ENCODE measurements at regions not wholly inside any gene's neighbourhood (a gene's known extent, or its start where the extent isn't known, plus 50 kb on each side); places are given as distances from the start of the nearest gene placed in this dataset.

- H3K27me3 Mint-ChIP-seq (ENCODE audit: low read depth, unreplicated experiment), result no peaks in the 10 kb centered on the region
- no peaks in the 10 kb centered on the region for H3K79me2 ChIP-seq (ENCODE audit: insufficient read depth, low read length)
- no peak overlapping the region for H2AFZ ChIP-seq (ENCODE audit: low read depth, low read length)
- TF ChIP-seq CTCF (IDR thresholded peaks at IDR 0.05; ENCODE audit: insufficient read depth, low read depth, low read length), result no peak
- TF ChIP-seq EZH2 (IDR thresholded peaks at IDR 0.05; ENCODE audit: insufficient read depth, low read length), result no peak
- no peaks in the 10 kb centered on the region for H4K20me1 ChIP-seq (ENCODE audit: insufficient read depth, low read length)
- H3K4me1 Mint-ChIP-seq (ENCODE audit: low read depth, unreplicated experiment), result peaks cover 2% of the 10 kb centered on the region
- no peaks in the 10 kb centered on the region for H3K27me3 ChIP-seq (ENCODE audit: insufficient read depth, low read length)
- no peak overlapping the region for H3K4me3 Mint-ChIP-seq (ENCODE audit: unreplicated experiment)
- H3K4me3 ChIP-seq (ENCODE audit: insufficient read depth, low read depth, low read length), result no peak overlapping the region
- H3K27ac Mint-ChIP-seq (ENCODE audit: unreplicated experiment), result no peak overlapping the region
- H3K36me3 Mint-ChIP-seq (ENCODE audit: low read depth, unreplicated experiment), result no peaks in the 10 kb centered on the region
- H3K4me1 ChIP-seq (ENCODE audit: insufficient read depth, low read length), result no peaks in the 10 kb centered on the region
- H3K27ac ChIP-seq (ENCODE audit: low read depth, low read length), result no peak overlapping the region
- no peak for DNase-seq (ENCODE audit: low read depth)
- no peak overlapping the region for H3K4me2 ChIP-seq (ENCODE audit: low read length)
- peaks cover 5% of the 10 kb centered on the region for H3K9me3 Mint-ChIP-seq (ENCODE audit: unreplicated experiment)
- FAIRE-seq, result no peak
- peaks cover 7% of the 10 kb centered on the region for H3K9me3 ChIP-seq (ENCODE audit: insufficient read depth, low read depth, low read length)
- no peak overlapping the region for H3K9ac ChIP-seq (ENCODE audit: low read length)
- H3K36me3 ChIP-seq (ENCODE audit: insufficient read depth, low read length), result no peaks in the 10 kb centered on the region
These were observed 322.5 kb upstream of the EPHA6 start for GRCh38 chr3:96491868-96492267.

GRCh38 chr3:96510334-96510733, 304.1 kb upstream of the EPHA6 start:
- no peak overlapping the region for H3K4me3 ChIP-seq (ENCODE audit: insufficient read depth, low read depth, low read length)
- H3K79me2 ChIP-seq (ENCODE audit: insufficient read depth, low read length), result no peaks in the 10 kb centered on the region
- Mint-ChIP-seq H3K9me3 (ENCODE audit: unreplicated experiment) (no peaks in the 10 kb centered on the region), H3K36me3 (ENCODE audit: low read depth, unreplicated experiment) (no peaks in the 10 kb centered on the region), H3K27me3 (ENCODE audit: low read depth, unreplicated experiment) (no peaks in the 10 kb centered on the region), H3K4me3 (ENCODE audit: unreplicated experiment) (no peak overlapping the region), H3K27ac (ENCODE audit: unreplicated experiment) (no peak overlapping the region), H3K4me1 (ENCODE audit: low read depth, unreplicated experiment) (no peaks in the 10 kb centered on the region)
- H2AFZ ChIP-seq (ENCODE audit: low read depth, low read length), result no peak overlapping the region
- no peaks in the 10 kb centered on the region for H4K20me1 ChIP-seq (ENCODE audit: insufficient read depth, low read length)
- no peaks in the 10 kb centered on the region for H3K36me3 ChIP-seq (ENCODE audit: insufficient read depth, low read length)
- TF ChIP-seq EZH2 (IDR thresholded peaks at IDR 0.05; ENCODE audit: insufficient read depth, low read length) (no peak), CTCF (IDR thresholded peaks at IDR 0.05; ENCODE audit: insufficient read depth, low read depth, low read length) (no peak)
- H3K9ac ChIP-seq (ENCODE audit: low read length), result no peak overlapping the region
- no peaks in the 10 kb centered on the region for H3K4me1 ChIP-seq (ENCODE audit: insufficient read depth, low read length)
- no peak overlapping the region for H3K4me2 ChIP-seq (ENCODE audit: low read length)
- no peaks in the 10 kb centered on the region for H3K27me3 ChIP-seq (ENCODE audit: insufficient read depth, low read length)
- no peak overlapping the region for H3K27ac ChIP-seq (ENCODE audit: low read depth, low read length)
- peaks cover 7% of the 10 kb centered on the region for H3K9me3 ChIP-seq (ENCODE audit: insufficient read depth, low read depth, low read length)
- no peak for FAIRE-seq
- DNase-seq (ENCODE audit: low read depth), result no peak

DNA sequence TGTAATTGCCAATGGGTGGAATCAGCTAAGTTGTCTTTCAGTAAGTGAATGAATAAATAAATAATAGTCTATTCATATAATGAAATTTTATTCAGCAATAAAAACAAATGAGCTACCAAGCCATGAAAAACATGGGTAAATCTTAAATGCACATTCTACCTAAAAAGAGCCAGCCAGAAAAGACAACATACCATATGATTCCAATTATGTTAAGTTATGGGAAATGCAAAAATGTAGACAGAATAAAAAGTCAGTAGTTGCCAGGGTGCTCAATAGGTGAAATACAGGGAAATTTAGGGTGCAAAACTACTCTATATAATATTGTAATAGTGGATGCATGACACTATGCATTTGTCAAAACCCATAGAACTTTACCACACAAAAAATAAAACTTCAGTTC, 277.2 kb upstream of the EPHA6 start:
- no peaks in the 10 kb centered on the region for H3K36me3 Mint-ChIP-seq (ENCODE audit: low read depth, unreplicated experiment)
- Histone ChIP-seq H3K9ac (ENCODE audit: low read length) (no peak overlapping the region), H2AFZ (ENCODE audit: low read depth, low read length) (no peak overlapping the region), H3K27ac (ENCODE audit: low read depth, low read length) (no peak overlapping the region), H4K20me1 (ENCODE audit: insufficient read depth, low read length) (no peaks in the 10 kb centered on the region), H3K9me3 (ENCODE audit: insufficient read depth, low read depth, low read length) (no peaks in the 10 kb centered on the region), H3K79me2 (ENCODE audit: insufficient read depth, low read length) (no peaks in the 10 kb centered on the region), H3K4me3 (ENCODE audit: insufficient read depth, low read depth, low read length) (no peak overlapping the region), H3K36me3 (ENCODE audit: insufficient read depth, low read length) (no peaks in the 10 kb centered on the region), H3K4me2 (ENCODE audit: low read length) (no peak overlapping the region), H3K27me3 (ENCODE audit: insufficient read depth, low read length) (no peaks in the 10 kb centered on the region), H3K4me1 (ENCODE audit: insufficient read depth, low read length) (no peaks in the 10 kb centered on the region)
- no peak overlapping the region for H3K4me3 Mint-ChIP-seq (ENCODE audit: unreplicated experiment)
- H3K4me1 Mint-ChIP-seq (ENCODE audit: low read depth, unreplicated experiment), result no peaks in the 10 kb centered on the region
- H3K27ac Mint-ChIP-seq (ENCODE audit: unreplicated experiment), result no peak overlapping the region
- TF ChIP-seq EZH2 (IDR thresholded peaks at IDR 0.05; ENCODE audit: insufficient read depth, low read length), result no peak
- no peak for TF ChIP-seq CTCF (IDR thresholded peaks at IDR 0.05; ENCODE audit: insufficient read depth, low read depth, low read length)
- FAIRE-seq (no peak), DNase-seq (ENCODE audit: low read depth) (no peak)
- peaks cover 4% of the 10 kb centered on the region for H3K9me3 Mint-ChIP-seq (ENCODE audit: unreplicated experiment)
- no peaks in the 10 kb centered on the region for H3K27me3 Mint-ChIP-seq (ENCODE audit: low read depth, unreplicated experiment)

Data from astrocyte (in vitro differentiated cells and primary cell).